Progenitor cell of endocrine pancreas (in vitro differentiated cells): ENCODE measurements at regions not wholly inside any gene's neighbourhood (a gene's known extent, or its start where the extent isn't known, plus 50 kb on each side); places are given as distances from the start of the nearest gene placed in this dataset.

Experiments used
- DNase-seq: peaks from one replicate; pipeline ENCODE4 v3.0.0; 2021; ENCODE audit warnings: low spot score; ENCODE audit not compliant: unreplicated experiment
- H3K27ac Mint-ChIP-seq: 2 replicates; pipeline ENCODE4 v1.8.0; 2021; ENCODE audit warnings: mild to moderate bottlenecking, moderate library complexity, mixed read lengths
- H3K27me3 Mint-ChIP-seq: 2 replicates; pipeline ENCODE4 v1.8.0; 2021; ENCODE audit warnings: mixed read lengths
- H3K36me3 Mint-ChIP-seq: 2 replicates; pipeline ENCODE4 v1.8.0; 2022; ENCODE audit warnings: mixed read lengths; ENCODE audit not compliant: insufficient read depth
- H3K4me1 Mint-ChIP-seq: 2 replicates; pipeline ENCODE4 v1.8.0; 2021; ENCODE audit warnings: low read depth, mixed read lengths
- H3K4me3 Mint-ChIP-seq: 2 replicates; pipeline ENCODE4 v1.8.0; 2021; ENCODE audit warnings: low read depth, mild to moderate bottlenecking, moderate library complexity, mixed read lengths
- H3K9me3 Mint-ChIP-seq: 2 replicates; pipeline ENCODE4 v1.8.0; 2021; ENCODE audit warnings: low read depth, mixed read lengths
- CTCF ChIP-seq: fragments of 200-600 bp; sonication (generic); IDR thresholded peaks from one replicate; pipeline ENCODE4 v1.5.0; 2021; ENCODE audit warnings: antibody characterized with exemption, mild to moderate bottlenecking; ENCODE audit not compliant: unreplicated experiment

- DNase-seq: no peak
- TF ChIP-seq CTCF: no peak
- Mint-ChIP-seq H3K36me3 (peaks cover 1% of the 10 kb centered on the region), H3K27ac (no peak overlapping the region), H3K9me3 (peaks cover 72% of the 10 kb centered on the region), H3K4me1 (no peaks in the 10 kb centered on the region), H3K27me3 (no peaks in the 10 kb centered on the region), H3K4me3 (no peak overlapping the region)
Observed at GRCh38 chr14:23864259-23864658, 89.3 kb upstream of the DHRS4 start.

GRCh38 chr14:23864861-23865260, 88.7 kb upstream of the DHRS4 start:
- Mint-ChIP-seq H3K4me3 (no peak overlapping the region), H3K27ac (no peak overlapping the region), H3K4me1 (no peaks in the 10 kb centered on the region), H3K36me3 (peaks cover 1% of the 10 kb centered on the region), H3K27me3 (no peaks in the 10 kb centered on the region), H3K9me3 (peaks cover 74% of the 10 kb centered on the region)
- DNase-seq: no peak
- TF ChIP-seq CTCF: no peak

- H3K4me3 Mint-ChIP-seq: no peak overlapping the region
- no peaks in the 10 kb centered on the region for H3K4me1 Mint-ChIP-seq
- no peaks in the 10 kb centered on the region for H3K27me3 Mint-ChIP-seq
- no peak overlapping the region for H3K27ac Mint-ChIP-seq
- H3K36me3 Mint-ChIP-seq: no peaks in the 10 kb centered on the region
- DNase-seq: no peak
- no peak for TF ChIP-seq CTCF
- H3K9me3 Mint-ChIP-seq: peaks cover 74% of the 10 kb centered on the region
Observed at GRCh38 chr14:23865502-23865901, 88.1 kb upstream of the DHRS4 start.

GRCh38 chr14:23866269-23866668, 87.3 kb upstream of the DHRS4 start:
- no peaks in the 10 kb centered on the region for H3K27me3 Mint-ChIP-seq
- no peak overlapping the region for H3K4me3 Mint-ChIP-seq
- no peaks in the 10 kb centered on the region for H3K36me3 Mint-ChIP-seq
- no peak overlapping the region for H3K27ac Mint-ChIP-seq
- H3K9me3 Mint-ChIP-seq: peaks cover 79% of the 10 kb centered on the region
- H3K4me1 Mint-ChIP-seq: no peaks in the 10 kb centered on the region
- no peak for TF ChIP-seq CTCF
- no peak for DNase-seq

- Mint-ChIP-seq H3K27ac (no peak overlapping the region), H3K9me3 (peaks cover 72% of the 10 kb centered on the region), H3K4me3 (no peak overlapping the region), H3K36me3 (peaks cover 3% of the 10 kb centered on the region), H3K4me1 (no peaks in the 10 kb centered on the region), H3K27me3 (no peaks in the 10 kb centered on the region)
- no peak for TF ChIP-seq CTCF
- no peak for DNase-seq
Observed at GRCh38 chr14:23869078-23869719, 84.4 kb upstream of the DHRS4 start.
